ENCODE measurements at regions not wholly inside any gene's neighbourhood (a gene's known extent, or its start where the extent isn't known, plus 50 kb on each side); places are given as distances from the start of the nearest gene placed in this dataset.

GRCh38 chr7:50153995-50154394, 60.9 kb upstream of the ZPBP start:
- DNase-seq: no peak
- no peaks in the 10 kb centered on the region for H3K36me3 ChIP-seq (replicated peaks in 1 of 2; ENCODE audit: control insufficient read depth in 1 of 2, insufficient read depth in 2 of 2, low read length in 1 of 2)
- no peaks in the 10 kb centered on the region for H4K20me1 ChIP-seq (ENCODE audit: insufficient read depth)
- TF ChIP-seq MXI1 (IDR thresholded peaks at IDR 0.05; ENCODE audit: low read depth, low read length) (no peak), TAF1 (IDR thresholded peaks at IDR 0.05; ENCODE audit: borderline replicate concordance, low read depth, low read length) (no peak), GABPA (IDR thresholded peaks at IDR 0.05; ENCODE audit: low read depth) (no peak), EZH2phosphoT487 (IDR thresholded peaks at IDR 0.05; ENCODE audit: borderline replicate concordance, low read depth) (no peak), TEAD4 (IDR thresholded peaks at IDR 0.05; ENCODE audit: borderline replicate concordance, insufficient read depth) (no peak), IRF3 (IDR thresholded peaks at IDR 0.05; ENCODE audit: low read depth, low read length) (no peak), POLR2AphosphoS5 (IDR thresholded peaks at IDR 0.05; ENCODE audit: low read depth, low read length) (no peak), RAD21 (IDR thresholded peaks at IDR 0.05; ENCODE audit: low read length) (no peak), JUND (IDR thresholded peaks at IDR 0.05) (no peak), FOXJ3 (CRISPR knock-in tag; IDR thresholded peaks at IDR 0.05) (no peak)
- H3K9me2 ChIP-seq: no peaks in the 10 kb centered on the region
- H3K9me3 ChIP-seq: no peaks in the 10 kb centered on the region
- no peak overlapping the region for H3K4me2 ChIP-seq
- H3F3A ChIP-seq (replicated peaks; ENCODE audit: insufficient read depth): no peaks in the 10 kb centered on the region
- H3K9ac ChIP-seq: no peak overlapping the region
- H3K4me1 ChIP-seq (ENCODE audit: control insufficient read depth in 1 of 2, insufficient read depth in 2 of 2, low read depth in 1 of 2, low read length in 1 of 2): no peaks in the 10 kb centered on the region
- H3K27ac ChIP-seq (ENCODE audit: low read depth in 2 of 2, low read length in 1 of 2): no peak overlapping the region
- CTCF ChIA-PET: interaction anchor here (2.4 to 2.7 kb wide), 2 partner anchors 12 to 264 kb away, joined by 10 read pairs; no protein-coding TSS in a partner anchor
- no peak overlapping the region for H3K4me3 ChIP-seq (ENCODE audit: low read depth in 2 of 2, low read length in 1 of 2)
- POLR2A ChIA-PET: no interaction called here
- no peak overlapping the region for H2AFZ ChIP-seq (ENCODE audit: low read depth)
- no peaks in the 10 kb centered on the region for H3K27me3 ChIP-seq (ENCODE audit: insufficient read depth)
- WGBS (ENCODE audit: low lambda C conversion rate): 47% methylated on average over 6 of the region's 6 CpGs
- no peaks in the 10 kb centered on the region for H3K79me2 ChIP-seq (ENCODE audit: insufficient read depth)

GRCh38 chr7:50153148-50153547, 60.1 kb upstream of the ZPBP start:
- Histone ChIP-seq H2AFZ (ENCODE audit: low read depth) (no peak overlapping the region), H3F3A (replicated peaks; ENCODE audit: insufficient read depth) (no peaks in the 10 kb centered on the region), H3K4me1 (ENCODE audit: control insufficient read depth in 1 of 2, insufficient read depth in 2 of 2, low read depth in 1 of 2, low read length in 1 of 2) (no peaks in the 10 kb centered on the region), H3K27ac (ENCODE audit: low read depth in 2 of 2, low read length in 1 of 2) (no peak overlapping the region), H3K4me2 (no peak overlapping the region), H3K9ac (no peak overlapping the region), H3K79me2 (ENCODE audit: insufficient read depth) (no peaks in the 10 kb centered on the region), H3K4me3 (ENCODE audit: low read depth in 2 of 2, low read length in 1 of 2) (no peak overlapping the region), H4K20me1 (ENCODE audit: insufficient read depth) (no peaks in the 10 kb centered on the region), H3K27me3 (ENCODE audit: insufficient read depth) (no peaks in the 10 kb centered on the region), H3K36me3 (replicated peaks in 1 of 2; ENCODE audit: control insufficient read depth in 1 of 2, insufficient read depth in 2 of 2, low read length in 1 of 2) (no peaks in the 10 kb centered on the region), H3K9me2 (no peaks in the 10 kb centered on the region), H3K9me3 (no peaks in the 10 kb centered on the region)
- ChIA-PET POLR2A (no interaction called here), CTCF (interaction anchor here (0.7 to 2.7 kb wide), 8 partner anchors 10 to 526 kb away, joined by 3 to 10 read pairs (median 4); no protein-coding TSS in a partner anchor)
- no peak for TF ChIP-seq ELF1 (IDR thresholded peaks at IDR 0.05)
- TF ChIP-seq TAF1 (IDR thresholded peaks at IDR 0.05; ENCODE audit: borderline replicate concordance, low read depth, low read length): no peak
- no peak for TF ChIP-seq FOXM1 (IDR thresholded peaks at IDR 0.05; ENCODE audit: low read depth)
- TF ChIP-seq YY1 (IDR thresholded peaks at IDR 0.05; ENCODE audit: low read depth): no peak
- no peak for DNase-seq

- ChIA-PET POLR2A (no interaction called here), CTCF (interaction anchor here (0.7 to 2.7 kb wide), 8 partner anchors 10 to 527 kb away, joined by 3 to 10 read pairs (median 4); no protein-coding TSS in a partner anchor)
- Histone ChIP-seq H3K79me2 (ENCODE audit: insufficient read depth) (no peaks in the 10 kb centered on the region), H3K9me2 (no peaks in the 10 kb centered on the region), H3K9ac (no peak overlapping the region), H2AFZ (ENCODE audit: low read depth) (no peak overlapping the region), H3K27me3 (ENCODE audit: insufficient read depth) (no peaks in the 10 kb centered on the region), H3K4me2 (no peak overlapping the region), H3K36me3 (replicated peaks in 1 of 2; ENCODE audit: control insufficient read depth in 1 of 2, insufficient read depth in 2 of 2, low read length in 1 of 2) (no peaks in the 10 kb centered on the region), H3K4me1 (ENCODE audit: control insufficient read depth in 1 of 2, insufficient read depth in 2 of 2, low read depth in 1 of 2, low read length in 1 of 2) (no peaks in the 10 kb centered on the region; a peak in 1 of 4 replicates), H3K9me3 (no peaks in the 10 kb centered on the region), H3F3A (replicated peaks; ENCODE audit: insufficient read depth) (no peaks in the 10 kb centered on the region), H3K4me3 (ENCODE audit: low read depth in 2 of 2, low read length in 1 of 2) (no peak overlapping the region), H4K20me1 (ENCODE audit: insufficient read depth) (no peaks in the 10 kb centered on the region), H3K27ac (ENCODE audit: low read depth in 2 of 2, low read length in 1 of 2) (no peak overlapping the region)
- TF ChIP-seq MXI1 (IDR thresholded peaks at IDR 0.05; ENCODE audit: low read depth, low read length): no peak
- no peak for TF ChIP-seq EZH2phosphoT487 (IDR thresholded peaks at IDR 0.05; ENCODE audit: borderline replicate concordance, low read depth)
- no peak for TF ChIP-seq REST (IDR thresholded peaks at IDR 0.05; ENCODE audit: low read depth, low read length)
- TF ChIP-seq CHD2 (IDR thresholded peaks at IDR 0.05; ENCODE audit: low read length, partially characterized antibody): no peak
- no peak for TF ChIP-seq SIN3A (IDR thresholded peaks at IDR 0.05; ENCODE audit: borderline replicate concordance, low read depth, low read length)
- no peak for TF ChIP-seq TEAD4 (IDR thresholded peaks at IDR 0.05; ENCODE audit: borderline replicate concordance, insufficient read depth)
- TF ChIP-seq FOSL2 (IDR thresholded peaks at IDR 0.05; ENCODE audit: borderline replicate concordance, low read depth): no peak
- no peak for TF ChIP-seq TCF12 (IDR thresholded peaks at IDR 0.05)
- TF ChIP-seq RFX5 (IDR thresholded peaks at IDR 0.05; ENCODE audit: low read length): no peak
- TF ChIP-seq YY1 (IDR thresholded peaks at IDR 0.05; ENCODE audit: low read depth): no peak
- TF ChIP-seq ELF1 (IDR thresholded peaks at IDR 0.05): no peak
- no peak for TF ChIP-seq FOXJ3 (CRISPR knock-in tag; IDR thresholded peaks at IDR 0.05)
- DNase-seq: no peak
- 39% methylated on average over 8 of the region's 8 CpGs for WGBS (ENCODE audit: low lambda C conversion rate)
These were observed 59.4 kb upstream of the ZPBP start for GRCh38 chr7:50152486-50152885.
